Lower lobe of right lung (tissue), 2 donors: ENCODE measurements at regions not wholly inside any gene's neighbourhood (a gene's known extent, or its start where the extent isn't known, plus 50 kb on each side); places are given as distances from the start of the nearest gene placed in this dataset.

Source experiments
- ATAC-seq, 2 donors: fragments of 200-7000 bp; cut with Tn5 transposase; one replicate each; pipeline ENCODE4 v1.9.1; 2020 to 2022; ENCODE audit warnings: mild to moderate bottlenecking in 2 of 2, moderate library complexity in 2 of 2
- DNase-seq: peaks from one replicate; pipeline ENCODE4 v3.0.0-alpha.2; 2020
- H3K27ac ChIP-seq: fragments of 200-600 bp; one replicate; pipeline ENCODE4 v1.8.0; 2022
- H3K27me3 ChIP-seq: fragments of 200-600 bp; one replicate; pipeline ENCODE4 v1.8.0; 2022; ENCODE audit warnings: low read depth
- H3K36me3 ChIP-seq: fragments of 200-600 bp; one replicate; pipeline ENCODE4 v1.8.0; 2022; ENCODE audit warnings: mild to moderate bottlenecking
- H3K4me1 ChIP-seq: fragments of 200-600 bp; one replicate; pipeline ENCODE4 v1.8.0; 2022
- H3K4me3 ChIP-seq: fragments of 200-600 bp; one replicate; pipeline ENCODE4 v1.8.0; 2022; ENCODE audit warnings: mild to moderate bottlenecking
- H3K9me3 ChIP-seq: fragments of 200-600 bp; one replicate; pipeline ENCODE4 v1.8.0; 2022
- CTCF ChIP-seq: fragments of 200-600 bp; IDR thresholded peaks from one replicate; pipeline ENCODE4 v1.8.0; 2022; ENCODE audit warnings: antibody characterized with exemption, mild to moderate bottlenecking
- intact Hi-C: fragments of 100-400 bp; cut with DNase I; formaldehyde crosslinking; loops from one replicate; pipeline ENCODE4 v1.11.0; 2022
- donor health status: DM: no; HTN: yes; CAD: no; lungs with severe emphysema.

GRCh38 chr9:99578666-99579065, 243.0 kb upstream of the NR4A3 start:
- Histone ChIP-seq H3K9me3 (no peaks in the 10 kb centered on the region), H3K36me3 (no peaks in the 10 kb centered on the region), H3K4me3 (no peak overlapping the region), H3K4me1 (no peaks in the 10 kb centered on the region), H3K27me3 (no peaks in the 10 kb centered on the region), H3K27ac (no peak overlapping the region)
- TF ChIP-seq CTCF, result no peak
- DNase-seq (no peak), ATAC-seq (no peak)
- intact Hi-C loops, result no loop called here

GRCh38 chr9:99579964-99580363, 241.7 kb upstream of the NR4A3 start:
- no peaks in the 10 kb centered on the region for H3K27me3 ChIP-seq
- no peaks in the 10 kb centered on the region for H3K4me1 ChIP-seq
- H3K27ac ChIP-seq, result no peak overlapping the region
- intact Hi-C loops, result no loop called here
- no peak for TF ChIP-seq CTCF
- peak; percentile 67 to 79 for ATAC-seq
- H3K9me3 ChIP-seq, result no peaks in the 10 kb centered on the region
- DNase-seq, result no peak
- H3K4me3 ChIP-seq, result no peak overlapping the region
- H3K36me3 ChIP-seq, result no peaks in the 10 kb centered on the region

- intact Hi-C loops, result no loop called here
- TF ChIP-seq CTCF, result no peak
- ATAC-seq, result no peak
- H3K4me1 ChIP-seq, result no peaks in the 10 kb centered on the region
- H3K4me3 ChIP-seq, result no peak overlapping the region
- no peak for DNase-seq
- H3K36me3 ChIP-seq, result no peaks in the 10 kb centered on the region
- H3K27me3 ChIP-seq, result no peaks in the 10 kb centered on the region
- H3K27ac ChIP-seq, result no peak overlapping the region
- no peaks in the 10 kb centered on the region for H3K9me3 ChIP-seq
These were observed 238.9 kb upstream of the NR4A3 start for GRCh38 chr9:99582814-99583213.

DNA sequence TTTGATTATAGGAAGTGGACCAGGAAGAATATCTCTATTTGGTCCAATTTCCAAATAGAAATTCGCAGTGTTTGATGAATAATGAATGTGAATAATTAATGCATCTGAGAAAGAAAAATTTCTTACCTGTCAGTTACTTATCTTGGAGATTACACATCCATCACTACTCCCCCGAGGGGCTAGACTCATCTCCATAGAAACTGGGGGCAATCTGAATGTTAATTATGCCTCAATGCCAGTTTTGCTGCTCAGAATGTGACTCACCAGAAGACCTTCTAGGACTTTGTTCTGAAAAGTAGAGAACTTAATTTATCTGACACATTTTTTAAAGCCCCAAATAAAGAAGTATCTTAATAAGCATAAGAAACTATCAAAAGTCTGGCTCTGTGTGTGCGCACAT, 233.4 kb upstream of the NR4A3 start:
- DNase-seq, result no peak
- Histone ChIP-seq H3K4me1 (no peaks in the 10 kb centered on the region), H3K27me3 (no peaks in the 10 kb centered on the region), H3K27ac (no peak overlapping the region), H3K36me3 (no peaks in the 10 kb centered on the region), H3K4me3 (no peak overlapping the region), H3K9me3 (no peaks in the 10 kb centered on the region)
- TF ChIP-seq CTCF, result no peak
- no peak for ATAC-seq
- intact Hi-C loops, result no loop called here

DNA sequence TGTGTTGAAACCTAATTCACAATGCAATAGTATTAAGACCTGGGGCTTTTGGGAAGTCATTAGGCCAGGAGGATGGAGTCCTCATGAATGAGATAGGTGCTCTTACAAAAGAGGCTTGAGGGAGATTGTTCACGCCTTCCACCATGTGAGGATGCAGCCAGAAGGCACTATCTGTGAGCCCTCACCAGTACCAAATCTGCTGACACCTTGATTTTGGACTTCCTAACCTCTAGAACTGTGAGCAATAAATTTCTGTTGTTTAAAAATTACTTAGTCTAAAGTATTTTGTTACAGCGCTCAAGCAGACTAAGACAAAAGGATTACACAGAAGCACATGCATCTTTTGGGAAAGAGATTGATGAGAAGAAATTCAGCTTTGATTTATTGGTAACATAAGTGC, 232.9 kb upstream of the NR4A3 start:
- Histone ChIP-seq H3K27ac (no peak overlapping the region), H3K9me3 (no peaks in the 10 kb centered on the region), H3K36me3 (no peaks in the 10 kb centered on the region), H3K4me3 (no peak overlapping the region), H3K4me1 (no peaks in the 10 kb centered on the region), H3K27me3 (no peaks in the 10 kb centered on the region)
- intact Hi-C loops, result no loop called here
- TF ChIP-seq CTCF, result no peak
- DNase-seq (no peak), ATAC-seq (no peak)

- Histone ChIP-seq H3K27me3 (no peaks in the 10 kb centered on the region), H3K9me3 (no peaks in the 10 kb centered on the region), H3K4me1 (no peaks in the 10 kb centered on the region), H3K27ac (peak overlapping the region; percentile 37), H3K4me3 (no peak overlapping the region), H3K36me3 (no peaks in the 10 kb centered on the region)
- intact Hi-C loops, result no loop called here
- TF ChIP-seq CTCF, result no peak
- DNase-seq (no peak), ATAC-seq (no peak)
These were observed 231.3 kb upstream of the NR4A3 start for GRCh38 chr9:99590410-99590809.
